Calu3 (cell line): ENCODE measurements at regions not wholly inside any gene's neighbourhood (a gene's known extent, or its start where the extent isn't known, plus 50 kb on each side); places are given as distances from the start of the nearest gene placed in this dataset.

Experiments used
- BruUV-seq: library from RNA; stranded (reverse); fragments of 400-500 nt; replicated peaks from 2 replicates; lab custom pipeline; 2021; lab: Mats Ljungman, UMichigan
- CTCF ChIA-PET: fragments of 300-600 bp; sonication (Branson Sonifier 250); formaldehyde crosslinking; loops from one replicate; lab custom pipeline; 2022; ENCODE audit warnings: antibody characterized with exemption; lab: Charles Lee
- DNase-seq: peaks from one replicate; pipeline ENCODE4 v3.0.0; 2022
- H3K27ac Mint-ChIP-seq: one replicate; pipeline ENCODE4 v1.8.0; 2022; ENCODE audit warnings: mixed read lengths; ENCODE audit not compliant: unreplicated experiment
- H3K27me3 Mint-ChIP-seq: one replicate; pipeline ENCODE4 v1.8.0; 2022; ENCODE audit warnings: mixed read lengths; ENCODE audit not compliant: unreplicated experiment
- H3K36me3 Mint-ChIP-seq: one replicate; pipeline ENCODE4 v1.8.0; 2022; ENCODE audit warnings: mild to moderate bottlenecking, moderate library complexity, mixed read lengths; ENCODE audit not compliant: insufficient read depth, unreplicated experiment
- H3K4me1 Mint-ChIP-seq: one replicate; pipeline ENCODE4 v1.8.0; 2022; ENCODE audit warnings: mild to moderate bottlenecking, low read depth, mixed read lengths; ENCODE audit not compliant: unreplicated experiment
- H3K4me3 Mint-ChIP-seq: one replicate; pipeline ENCODE4 v1.8.0; 2022; ENCODE audit warnings: mild to moderate bottlenecking, low read depth, moderate library complexity, mixed read lengths; ENCODE audit not compliant: unreplicated experiment
- H3K9me3 Mint-ChIP-seq: one replicate; pipeline ENCODE4 v1.8.0; 2022; ENCODE audit warnings: low read depth, mixed read lengths; ENCODE audit not compliant: unreplicated experiment
- intact Hi-C: fragments of 100-400 bp; cut with micrococcal nuclease; formaldehyde crosslinking; loops from one replicate; pipeline ENCODE4 v1.10.0; 2022; ENCODE audit not compliant: unreplicated experiment
- TF ChIP-seq, protein P1 (sequence below): fragments of 200-600 bp; IDR thresholded peaks from one replicate; pipeline ENCODE4 v1.8.0; 2022; ENCODE audit warnings: antibody characterized with exemption; ENCODE audit not compliant: unreplicated experiment

DNA sequence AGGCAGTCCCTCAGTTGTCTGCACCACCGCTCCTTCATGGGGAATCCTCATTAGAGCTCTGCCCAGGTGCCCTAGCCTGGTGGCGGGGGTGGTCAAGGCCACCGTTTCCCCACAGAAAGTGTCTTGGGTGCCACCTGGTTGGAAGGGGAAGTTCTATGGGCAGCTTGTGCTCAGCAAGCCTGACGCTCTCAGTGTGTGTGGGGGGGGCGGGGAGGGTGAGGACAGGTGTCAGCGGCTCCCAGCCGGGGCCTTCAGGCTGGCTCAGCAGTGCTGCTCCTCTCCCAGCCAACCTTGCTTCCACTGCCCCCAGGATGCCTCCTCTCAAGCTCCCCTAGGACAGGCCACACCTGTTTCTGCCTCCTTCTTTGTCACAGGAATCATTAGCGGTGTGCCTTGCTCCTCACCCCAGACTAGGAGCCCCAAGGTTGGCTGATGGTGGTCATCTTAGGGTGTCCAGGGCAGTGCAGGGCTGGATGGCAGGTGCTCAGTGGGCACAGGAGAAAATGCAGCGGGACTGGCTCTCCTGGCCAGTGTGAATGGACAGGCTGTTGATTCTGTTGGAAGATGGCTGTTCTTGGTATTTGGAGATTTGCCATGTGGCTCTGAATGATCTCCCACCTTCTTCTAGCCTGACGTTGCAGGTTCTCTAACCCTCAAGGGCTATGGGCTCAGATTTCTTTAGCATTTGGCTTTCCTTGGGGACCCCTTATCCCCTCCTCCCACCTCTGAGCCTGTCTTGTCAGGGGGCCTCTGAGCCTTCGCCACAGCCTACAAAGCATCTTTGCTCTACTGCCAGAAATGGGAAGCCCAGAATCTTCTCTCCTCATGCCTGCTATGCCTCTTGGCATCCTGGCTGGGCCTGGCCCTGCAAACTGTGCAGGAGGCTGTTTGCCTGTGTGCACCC is 185.8 kb upstream of the HS6ST1 start:
- Mint-ChIP-seq H3K27me3 (no peaks in the 10 kb centered on the region), H3K4me3 (no peak overlapping the region), H3K27ac (no peak overlapping the region), H3K36me3 (no peaks in the 10 kb centered on the region), H3K9me3 (no peaks in the 10 kb centered on the region), H3K4me1 (no peaks in the 10 kb centered on the region)
- intact Hi-C loops = no loop called here
- TF ChIP-seq, protein P1, sequence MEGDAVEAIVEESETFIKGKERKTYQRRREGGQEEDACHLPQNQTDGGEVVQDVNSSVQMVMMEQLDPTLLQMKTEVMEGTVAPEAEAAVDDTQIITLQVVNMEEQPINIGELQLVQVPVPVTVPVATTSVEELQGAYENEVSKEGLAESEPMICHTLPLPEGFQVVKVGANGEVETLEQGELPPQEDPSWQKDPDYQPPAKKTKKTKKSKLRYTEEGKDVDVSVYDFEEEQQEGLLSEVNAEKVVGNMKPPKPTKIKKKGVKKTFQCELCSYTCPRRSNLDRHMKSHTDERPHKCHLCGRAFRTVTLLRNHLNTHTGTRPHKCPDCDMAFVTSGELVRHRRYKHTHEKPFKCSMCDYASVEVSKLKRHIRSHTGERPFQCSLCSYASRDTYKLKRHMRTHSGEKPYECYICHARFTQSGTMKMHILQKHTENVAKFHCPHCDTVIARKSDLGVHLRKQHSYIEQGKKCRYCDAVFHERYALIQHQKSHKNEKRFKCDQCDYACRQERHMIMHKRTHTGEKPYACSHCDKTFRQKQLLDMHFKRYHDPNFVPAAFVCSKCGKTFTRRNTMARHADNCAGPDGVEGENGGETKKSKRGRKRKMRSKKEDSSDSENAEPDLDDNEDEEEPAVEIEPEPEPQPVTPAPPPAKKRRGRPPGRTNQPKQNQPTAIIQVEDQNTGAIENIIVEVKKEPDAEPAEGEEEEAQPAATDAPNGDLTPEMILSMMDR = no peak
- BruUV-seq = no TSS peak
- DNase-seq = no peak
- CTCF ChIA-PET = interaction anchor here (0.9 kb wide), 1 partner anchor 185 kb away, joined by 3 read pairs; no protein-coding TSS in a partner anchor

DNA sequence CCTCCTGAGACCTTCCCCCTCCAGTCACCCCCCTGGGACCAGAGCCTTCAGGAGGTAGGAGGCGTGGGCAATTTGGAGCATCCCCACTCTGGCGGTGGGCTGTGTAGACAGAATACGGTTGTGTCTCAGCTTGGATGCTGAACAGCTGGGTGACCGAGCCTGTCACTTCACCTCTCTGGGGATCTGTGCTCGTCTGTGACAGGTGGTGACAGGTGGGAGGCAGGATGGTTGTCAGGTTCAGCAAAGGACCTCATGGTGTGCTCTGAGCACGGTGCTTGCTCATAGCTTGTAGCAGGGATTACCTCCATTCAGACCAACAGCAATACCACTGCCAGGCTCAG is 186.5 kb upstream of the HS6ST1 start:
- CTCF ChIA-PET = no interaction called here
- H3K9me3 Mint-ChIP-seq = no peaks in the 10 kb centered on the region
- H3K4me3 Mint-ChIP-seq = no peak overlapping the region
- no peaks in the 10 kb centered on the region for H3K27me3 Mint-ChIP-seq
- no peak for DNase-seq
- no TSS peak for BruUV-seq
- no peak overlapping the region for H3K27ac Mint-ChIP-seq
- TF ChIP-seq, protein P1 = no peak
- intact Hi-C loops = no loop called here
- H3K4me1 Mint-ChIP-seq = no peaks in the 10 kb centered on the region
- no peaks in the 10 kb centered on the region for H3K36me3 Mint-ChIP-seq

DNA sequence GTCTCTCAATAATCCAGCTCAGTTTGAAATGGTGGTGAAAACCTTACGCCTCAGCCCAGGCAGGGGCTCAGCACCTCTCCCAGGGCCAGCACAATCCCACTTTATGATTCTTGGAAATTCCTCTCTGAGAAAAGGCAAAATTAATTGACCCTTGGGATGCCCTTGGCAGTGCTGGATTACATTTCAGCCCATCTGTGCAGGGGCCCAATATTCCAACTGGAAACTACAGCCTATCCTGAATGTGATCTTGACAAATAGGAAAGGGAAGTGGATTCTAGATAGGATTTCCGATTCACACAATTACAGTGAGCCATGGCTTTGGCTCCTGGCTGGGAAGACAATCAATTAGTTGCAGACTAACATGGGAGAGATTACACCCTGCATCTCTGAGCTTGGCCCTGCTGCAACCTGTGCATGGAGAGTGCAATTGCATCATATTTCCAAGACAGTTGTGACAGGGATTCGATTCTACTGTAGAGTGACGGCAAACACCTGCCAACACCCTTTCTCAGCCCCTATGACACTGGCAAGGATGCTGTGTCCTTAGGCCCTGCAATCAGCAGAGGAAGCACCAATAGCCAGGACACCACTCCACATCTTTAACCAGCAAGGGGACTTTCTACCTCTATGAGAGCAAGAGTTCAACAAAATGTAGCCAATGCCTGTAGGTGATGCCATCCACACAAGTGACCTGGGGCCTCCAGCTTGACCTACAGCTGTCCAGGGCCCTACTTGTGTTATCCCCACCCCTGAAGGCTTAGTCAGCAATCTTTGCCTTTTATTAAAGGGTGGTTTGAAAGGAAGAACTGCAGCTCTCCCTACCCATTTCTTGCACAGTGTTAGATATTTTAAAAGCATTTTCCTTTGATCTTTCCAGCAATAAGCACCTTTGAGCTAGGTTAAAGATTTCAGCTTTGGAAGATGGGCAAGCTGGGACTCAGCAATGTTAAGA is 187.2 kb upstream of the HS6ST1 start:
- Mint-ChIP-seq H3K9me3 (no peaks in the 10 kb centered on the region), H3K4me1 (no peaks in the 10 kb centered on the region), H3K36me3 (no peaks in the 10 kb centered on the region), H3K27me3 (no peaks in the 10 kb centered on the region), H3K4me3 (no peak overlapping the region), H3K27ac (no peak overlapping the region)
- TF ChIP-seq, protein P1 = no peak
- CTCF ChIA-PET = interaction anchor here (0.6 kb wide), 1 partner anchor 181 kb away, joined by 7 read pairs; no protein-coding TSS in a partner anchor
- intact Hi-C loops = no loop called here
- DNase-seq = no peak
- BruUV-seq = no TSS peak

DNA sequence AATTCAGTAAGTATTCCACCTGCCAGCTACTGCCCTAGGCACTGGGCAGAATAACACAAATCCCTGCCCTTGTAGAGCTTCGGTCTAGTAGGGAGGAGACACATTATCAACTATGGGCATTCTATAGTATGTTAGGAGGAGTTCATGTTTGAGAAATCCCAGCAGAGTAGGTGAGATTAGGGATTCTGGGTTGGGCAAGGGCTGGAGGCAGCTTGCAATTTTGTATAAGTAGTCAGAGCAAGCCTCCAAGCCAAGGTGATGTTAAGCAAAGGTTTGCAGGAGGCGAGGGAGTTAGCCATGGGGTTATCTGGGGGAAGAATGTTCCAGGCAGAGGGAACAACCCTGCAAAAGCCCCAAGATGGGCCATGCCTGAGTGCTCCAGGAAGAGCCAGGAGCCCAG is 187.9 kb upstream of the HS6ST1 start:
- Mint-ChIP-seq H3K36me3 (no peaks in the 10 kb centered on the region), H3K4me1 (no peaks in the 10 kb centered on the region), H3K27ac (no peak overlapping the region), H3K9me3 (no peaks in the 10 kb centered on the region), H3K27me3 (no peaks in the 10 kb centered on the region), H3K4me3 (no peak overlapping the region)
- TF ChIP-seq, protein P1 = no peak
- CTCF ChIA-PET = no interaction called here
- no peak for DNase-seq
- BruUV-seq = no TSS peak
- intact Hi-C loops = no loop called here
